ENCODE measurements at regions not wholly inside any gene's neighbourhood (a gene's known extent, or its start where the extent isn't known, plus 50 kb on each side); places are given as distances from the start of the nearest gene placed in this dataset.
"Not testable (repeated sequence)": the region's sequence is repeated elsewhere in the genome, so short reads cannot be mapped to it uniquely, and the experiment has no call there.

GRCh38 chr16:29327631-29328408 is 78.7 kb downstream of the NPIPB11 start:
- FAIRE-seq: not testable (repeated sequence)

- not testable (repeated sequence) for FAIRE-seq
Observed at GRCh38 chr16:29326164-29327125, 80.1 kb downstream of the NPIPB11 start.

- not testable (repeated sequence) for FAIRE-seq
Observed at GRCh38 chr16:29323725-29324124, 82.8 kb downstream of the NPIPB11 start.

GRCh38 chr16:29321585-29321984 is 84.9 kb downstream of the NPIPB11 start:
- no peak for FAIRE-seq

GRCh38 chr16:29321000-29321393 is 85.5 kb downstream of the NPIPB11 start:
- FAIRE-seq: no peak

GRCh38 chr16:29320274-29320999 is 86.1 kb downstream of the NPIPB11 start:
- no peak for FAIRE-seq

DNA sequence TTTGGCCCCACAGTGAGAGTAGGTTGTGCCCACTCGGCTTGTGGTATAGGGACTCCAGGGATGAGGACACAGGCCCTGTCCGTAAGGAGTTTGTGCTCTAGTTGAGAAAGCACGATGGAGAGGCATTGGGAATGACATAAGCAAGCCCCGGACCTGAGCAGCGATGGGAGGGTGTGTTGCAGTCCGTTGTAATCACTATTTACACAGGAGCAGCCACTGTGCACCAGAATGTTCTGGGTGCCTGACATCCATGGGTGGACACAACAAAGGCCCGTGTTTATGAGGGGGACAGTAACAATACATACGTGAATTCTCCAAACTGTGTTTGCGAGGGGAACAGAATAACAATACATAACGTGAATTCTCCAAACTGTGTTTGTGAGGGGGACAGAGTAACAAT is 86.8 kb downstream of the NPIPB11 start:
- no peak for FAIRE-seq

DNA sequence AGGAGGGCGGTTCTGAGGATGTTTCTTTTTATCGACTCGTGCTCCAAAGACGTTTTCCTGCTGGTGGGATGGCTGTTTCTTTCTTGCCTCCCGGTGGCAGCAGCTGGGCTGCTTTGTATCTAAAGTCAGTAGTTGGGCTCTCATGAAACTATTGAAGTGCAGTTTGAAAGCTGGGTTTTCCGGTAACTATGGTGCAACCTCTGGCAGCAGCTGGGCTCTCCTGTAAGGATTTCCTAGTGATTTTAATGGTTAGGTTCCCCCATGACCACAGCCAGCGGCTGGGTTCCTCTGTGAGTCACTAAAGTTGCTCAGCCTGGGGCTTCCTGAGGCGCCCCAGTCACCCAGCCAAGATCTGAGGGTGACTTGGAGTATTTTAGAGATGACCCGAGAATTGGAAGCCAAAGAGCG is 87.9 kb downstream of the NPIPB11 start:
- FAIRE-seq: not testable (repeated sequence)

DNA sequence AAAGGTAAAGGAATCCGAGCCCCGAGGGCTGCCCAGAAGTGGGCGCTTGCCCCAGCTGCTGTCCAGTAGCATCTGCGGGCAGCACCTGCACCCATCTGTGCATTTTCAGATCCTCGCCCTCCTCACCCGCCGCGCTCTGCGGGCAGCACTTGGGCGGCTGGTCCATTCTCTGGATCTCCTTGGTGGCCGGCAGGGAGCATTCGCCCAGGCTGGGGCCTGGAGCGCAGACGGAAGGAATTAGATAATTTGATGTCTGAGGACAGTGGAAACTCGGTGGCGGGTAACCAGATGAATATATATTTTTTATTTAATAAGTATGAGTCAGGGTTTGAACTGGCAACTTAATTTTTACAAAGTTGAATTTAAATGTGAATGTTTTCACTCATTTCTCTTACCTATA is 88.5 kb downstream of the NPIPB11 start:
- FAIRE-seq: no peak

- FAIRE-seq: no peak
Observed at GRCh38 chr16:29317269-29317668, 89.2 kb downstream of the NPIPB11 start.

DNA sequence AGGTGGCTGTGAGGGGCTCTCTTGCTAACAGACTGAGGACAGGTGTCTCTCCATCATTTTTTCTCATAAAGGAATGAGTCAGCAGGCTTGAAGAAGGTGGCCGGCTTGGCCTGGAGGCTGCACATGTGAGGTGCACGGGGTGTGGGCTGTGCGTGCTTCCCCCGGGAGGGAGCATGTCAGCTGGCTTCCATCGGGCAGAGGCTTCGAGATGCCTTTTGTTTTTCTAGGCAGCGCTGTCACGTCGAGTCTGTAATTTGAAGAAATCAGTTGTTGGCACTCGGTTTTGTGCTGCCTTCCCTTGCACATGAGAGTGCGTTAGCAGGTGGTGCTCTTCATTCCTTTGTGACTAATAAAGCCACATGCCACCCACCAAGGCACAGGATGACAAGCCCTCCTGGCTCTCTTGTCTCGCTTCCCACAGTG is 89.7 kb downstream of the NPIPB11 start:
- FAIRE-seq: no peak

- no peak for FAIRE-seq
Observed at GRCh38 chr16:29315916-29316517, 90.5 kb downstream of the NPIPB11 start.

DNA sequence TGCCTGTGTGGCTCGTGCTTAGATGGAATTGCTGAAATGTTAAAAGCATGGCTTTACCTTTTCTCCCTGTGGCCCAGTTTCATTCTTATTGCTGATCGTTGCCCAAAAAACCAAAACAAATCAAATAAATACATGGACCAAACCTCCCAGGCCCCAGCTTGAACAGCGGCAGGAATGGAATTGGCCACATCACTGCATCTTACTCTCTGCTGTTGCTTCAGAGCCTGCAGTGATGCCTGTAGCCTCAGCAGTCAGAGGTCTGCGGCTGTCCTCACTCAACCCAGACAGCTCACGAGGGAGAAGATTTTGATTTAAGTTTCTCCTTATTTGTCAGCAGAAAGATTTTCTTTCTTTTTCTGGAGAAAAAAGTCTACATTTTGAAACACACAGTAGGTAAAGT is 91.5 kb downstream of the NPIPB11 start:
- no peak for FAIRE-seq

- FAIRE-seq: no peak
Observed at GRCh38 chr16:29314292-29314934, 92.1 kb downstream of the NPIPB11 start.

DNA sequence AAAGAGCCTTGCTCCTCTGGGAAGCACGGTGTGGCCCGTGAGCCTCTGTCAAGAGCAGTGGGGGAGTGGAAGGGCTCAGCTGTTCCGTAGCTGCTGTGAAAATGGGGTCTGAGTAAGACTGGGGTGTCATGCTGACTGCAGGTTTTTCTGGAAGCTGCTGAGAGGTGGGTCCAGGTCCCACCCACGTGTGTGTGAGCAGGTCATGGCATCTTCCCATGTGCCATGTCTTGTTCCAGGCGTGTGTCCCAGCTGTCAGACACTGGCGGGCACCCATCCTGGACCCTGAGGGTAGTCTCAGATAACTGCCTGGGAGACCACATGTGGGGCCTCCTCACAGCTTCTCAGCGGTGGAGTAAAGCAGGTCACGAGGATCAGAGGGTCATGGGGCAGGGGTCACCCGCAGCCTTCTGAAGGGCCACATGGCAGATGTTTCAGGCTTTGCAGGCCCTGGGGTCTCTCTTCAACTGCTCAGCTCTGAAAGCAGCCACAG is 92.9 kb downstream of the NPIPB11 start:
- FAIRE-seq: no peak

GRCh38 chr16:29312835-29313558 is 93.5 kb downstream of the NPIPB11 start:
- no peak for FAIRE-seq

- FAIRE-seq: not testable (repeated sequence)
Observed at GRCh38 chr16:29312345-29312675, 94.2 kb downstream of the NPIPB11 start.

DNA sequence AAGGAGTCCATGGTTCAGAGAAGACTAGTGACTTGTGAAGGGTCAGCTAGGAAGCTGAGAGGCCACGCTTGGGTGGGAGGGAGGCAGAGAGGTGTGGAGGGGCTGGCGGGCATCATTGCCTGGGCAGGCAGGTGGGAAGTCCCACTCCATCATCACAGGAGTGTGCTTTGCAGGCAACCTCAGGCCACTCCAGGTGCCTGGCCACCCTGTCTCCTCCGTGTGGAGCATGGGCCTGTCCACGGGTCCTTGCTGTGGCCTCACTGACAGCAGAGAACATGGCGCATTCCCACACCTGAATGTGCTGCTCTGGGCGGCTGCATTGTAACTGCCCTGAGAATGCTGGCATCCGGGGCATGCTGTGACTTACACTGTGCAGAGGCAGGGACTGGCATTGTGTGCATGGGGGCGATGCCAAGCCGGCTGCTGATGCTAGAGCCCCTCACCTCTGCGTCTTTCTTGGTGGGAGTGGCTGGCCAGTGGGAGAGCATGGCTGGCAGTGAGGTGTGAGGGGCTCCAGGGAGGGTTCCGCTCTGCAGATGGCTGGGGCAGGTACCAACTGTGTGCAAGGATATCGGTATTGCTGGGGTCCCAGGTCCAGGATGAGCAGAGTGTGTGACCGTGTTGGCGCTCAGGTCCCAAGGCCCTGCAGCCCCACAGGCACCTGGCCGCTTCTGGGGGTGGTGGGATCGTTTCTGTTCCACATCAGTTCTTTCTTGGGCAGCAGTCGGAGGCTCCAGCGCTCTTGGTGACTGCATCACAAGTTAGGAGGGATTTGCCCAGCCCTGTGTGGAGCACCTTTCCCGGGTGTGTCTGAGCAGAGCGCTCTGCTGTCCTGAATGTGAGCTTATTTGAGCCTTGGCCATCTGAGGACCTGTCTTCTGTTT is 94.8 kb downstream of the NPIPB11 start:
- FAIRE-seq: no peak

DNA sequence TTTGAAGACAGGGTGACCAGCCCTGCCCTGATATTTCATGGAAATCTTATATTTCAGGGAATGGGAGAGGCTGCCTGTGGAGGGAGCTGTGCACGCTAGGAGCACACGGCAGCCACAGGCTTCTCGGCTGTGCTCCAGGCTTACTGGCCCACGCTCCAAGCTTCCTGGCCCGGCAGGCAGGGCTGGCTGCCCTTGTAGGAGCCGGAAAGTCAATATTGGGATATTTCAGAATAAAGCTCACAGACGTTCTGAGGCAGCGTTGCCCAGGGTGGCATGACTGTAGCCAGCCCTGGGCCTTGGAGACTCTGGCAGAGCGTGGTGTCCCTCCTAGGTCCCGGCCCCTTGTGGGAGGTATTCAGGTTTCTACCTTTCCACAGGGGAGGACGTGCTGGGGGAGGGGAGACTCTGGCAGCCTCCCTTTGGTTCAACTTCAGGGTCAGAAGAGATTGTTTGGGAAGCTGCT is 95.6 kb downstream of the NPIPB11 start:
- no peak for FAIRE-seq

DNA sequence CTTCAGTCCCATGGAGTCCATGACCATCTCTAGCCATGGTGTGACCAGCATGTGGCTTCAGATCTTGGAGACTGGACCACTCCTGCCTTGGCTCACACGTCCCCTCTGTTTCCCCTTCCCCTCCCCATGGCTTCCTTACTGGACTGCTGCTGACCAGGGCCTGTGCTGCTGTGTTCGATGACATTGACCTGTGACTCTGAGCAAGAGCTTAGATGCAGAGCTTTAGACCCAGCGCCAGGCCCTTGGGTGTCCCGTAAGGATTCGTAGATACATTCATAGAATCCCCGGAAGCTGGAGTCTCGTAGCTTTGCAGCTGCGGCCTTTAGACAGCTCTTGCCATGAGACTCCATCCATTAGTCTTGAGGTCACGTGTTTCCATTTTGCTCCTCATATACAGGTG is 96.3 kb downstream of the NPIPB11 start:
- FAIRE-seq: not testable (repeated sequence)

Data from colon (tissue), 2 donors.